Testis (tissue), 2 donors: ENCODE measurements at regions not wholly inside any gene's neighbourhood (a gene's known extent, or its start where the extent isn't known, plus 50 kb on each side); places are given as distances from the start of the nearest gene placed in this dataset.
A peak's percentile ranks its signal among the peaks of the same experiment; 100 is the strongest.

Experiments used
- DNase-seq: peaks from one replicate; pipeline ENCODE4 v3.0.0-alpha.2; 2019
- H3K27ac ChIP-seq, 2 donors: fragments of 200-600 bp; sonication (generic); one replicate each; pipeline ENCODE4 v1.5.1; 2019
- H3K27me3 ChIP-seq: fragments of 200-600 bp; sonication (generic); one replicate; pipeline ENCODE4 v1.5.1; 2019
- H3K36me3 ChIP-seq: fragments of 200-600 bp; sonication (generic); one replicate; pipeline ENCODE4 v1.5.1; 2017; ENCODE audit warnings: low read depth; ENCODE audit errors: missing control alignments
- H3K4me1 ChIP-seq: fragments of 200-600 bp; sonication (generic); one replicate; pipeline ENCODE4 v1.5.1; 2019
- H3K4me3 ChIP-seq, 2 donors: fragments of 200-600 bp; sonication (generic); one replicate each; pipeline ENCODE4 v1.5.1; 2017 to 2019
- H3K9me3 ChIP-seq: fragments of 200-600 bp; sonication (generic); one replicate; pipeline ENCODE4 v1.5.1; 2017
- POLR2A ChIP-seq: fragments of 450-650 bp; IDR thresholded peaks from one replicate; pipeline ENCODE4 v1.6.1; 2017; ENCODE audit warnings: antibody characterized with exemption, mild to moderate bottlenecking, moderate library complexity
- WGBS, 2 donors: methylation state at CpG; one replicate each; pipeline ENCODE4 v1.1.5; 2018; 5-methylcytosine and 5-hydroxymethylcytosine counted together
- intact Hi-C: fragments of 100-400 bp; cut with DNase I; formaldehyde crosslinking; loops from one replicate; pipeline ENCODE4 v1.15.1; 2023; ENCODE audit warnings: low total_unique reads
- TF ChIP-seq, protein P1 (sequence below), 3 experiments: fragments of 450-650 bp in 2 of 3; fragments of 200-600 bp in 1 of 3; sonication (generic) in 1 of 3; IDR thresholded peaks; one replicate each; pipeline ENCODE4 v1.5.1; 2016 to 2019; ENCODE audit warnings: antibody characterized with exemption in 3 of 3, mild to moderate bottlenecking in 2 of 3, moderate library complexity in 1 of 3

DNA sequence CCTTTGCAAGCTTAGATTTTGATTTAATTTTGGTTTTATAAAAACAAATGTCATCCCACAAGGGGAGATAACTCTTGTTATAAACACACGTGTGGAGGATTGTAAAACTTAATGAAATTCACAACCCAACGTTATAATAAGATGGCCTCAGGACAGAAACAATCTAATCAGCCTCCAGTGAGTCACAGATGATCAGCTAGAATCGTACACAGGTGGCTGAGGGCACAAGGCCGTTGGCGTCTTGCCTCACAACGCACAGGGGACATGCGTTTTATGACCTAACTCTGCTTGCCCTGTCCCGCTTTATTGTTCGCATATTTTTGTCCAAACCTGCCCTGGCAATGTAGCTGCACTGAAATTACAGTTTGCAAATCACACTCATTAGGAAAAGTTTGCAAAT lies 121.9 kb upstream of the PDZRN3 start:
- no peak for DNase-seq
- H3K27me3 ChIP-seq: no peaks in the 10 kb centered on the region
- no peak overlapping the region for H3K27ac ChIP-seq
- intact Hi-C loops: no loop called here
- TF ChIP-seq POLR2A: no peak
- TF ChIP-seq, protein P1, sequence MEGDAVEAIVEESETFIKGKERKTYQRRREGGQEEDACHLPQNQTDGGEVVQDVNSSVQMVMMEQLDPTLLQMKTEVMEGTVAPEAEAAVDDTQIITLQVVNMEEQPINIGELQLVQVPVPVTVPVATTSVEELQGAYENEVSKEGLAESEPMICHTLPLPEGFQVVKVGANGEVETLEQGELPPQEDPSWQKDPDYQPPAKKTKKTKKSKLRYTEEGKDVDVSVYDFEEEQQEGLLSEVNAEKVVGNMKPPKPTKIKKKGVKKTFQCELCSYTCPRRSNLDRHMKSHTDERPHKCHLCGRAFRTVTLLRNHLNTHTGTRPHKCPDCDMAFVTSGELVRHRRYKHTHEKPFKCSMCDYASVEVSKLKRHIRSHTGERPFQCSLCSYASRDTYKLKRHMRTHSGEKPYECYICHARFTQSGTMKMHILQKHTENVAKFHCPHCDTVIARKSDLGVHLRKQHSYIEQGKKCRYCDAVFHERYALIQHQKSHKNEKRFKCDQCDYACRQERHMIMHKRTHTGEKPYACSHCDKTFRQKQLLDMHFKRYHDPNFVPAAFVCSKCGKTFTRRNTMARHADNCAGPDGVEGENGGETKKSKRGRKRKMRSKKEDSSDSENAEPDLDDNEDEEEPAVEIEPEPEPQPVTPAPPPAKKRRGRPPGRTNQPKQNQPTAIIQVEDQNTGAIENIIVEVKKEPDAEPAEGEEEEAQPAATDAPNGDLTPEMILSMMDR (IDR thresholded peaks at IDR 0.05): no peak
- H3K36me3 ChIP-seq: no peaks in the 10 kb centered on the region
- 57 to 70% methylated on average over 9 of the region's 9 CpGs for WGBS, 2 donors
- peaks cover 4% of the 10 kb centered on the region for H3K4me1 ChIP-seq
- no peak overlapping the region for H3K4me3 ChIP-seq
- H3K9me3 ChIP-seq: no peaks in the 10 kb centered on the region

DNA sequence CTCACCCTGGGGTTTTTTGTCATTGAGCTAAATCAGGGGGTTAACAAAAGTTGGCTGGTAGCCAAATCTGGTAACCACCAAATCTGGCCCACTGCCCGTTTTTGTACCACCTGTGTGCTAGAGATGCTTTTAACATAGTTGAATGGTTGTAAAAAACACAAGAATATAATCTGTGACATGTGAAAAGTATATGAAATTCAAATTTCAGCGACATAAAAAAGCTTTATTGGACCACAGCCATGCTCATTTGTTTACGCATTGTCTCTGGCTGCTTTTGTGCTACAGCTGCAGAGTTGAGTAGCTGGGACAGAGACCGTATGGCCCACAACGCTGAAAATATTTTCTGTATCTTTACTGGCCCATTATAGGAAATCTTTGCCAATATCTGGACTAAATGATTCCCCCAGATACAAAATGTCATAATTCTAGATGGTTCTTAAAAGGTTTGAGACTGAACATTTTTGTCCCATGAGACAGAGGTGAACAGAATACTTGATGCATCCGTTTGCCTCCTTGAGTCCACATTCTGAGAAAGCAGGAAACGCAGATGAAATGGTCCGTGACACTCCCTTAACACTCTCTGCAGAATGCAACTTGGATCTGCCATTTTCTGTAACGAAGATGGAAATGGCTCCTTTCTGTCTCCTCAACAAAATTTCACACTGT lies 120.9 kb upstream of the PDZRN3 start:
- TF ChIP-seq POLR2A: no peak
- TF ChIP-seq, protein P1 (IDR thresholded peaks at IDR 0.05): no peak
- peaks cover 4% of the 10 kb centered on the region for H3K4me1 ChIP-seq
- peak; percentile 19 for DNase-seq
- H3K36me3 ChIP-seq: no peaks in the 10 kb centered on the region
- H3K27ac ChIP-seq: no peak overlapping the region
- no peaks in the 10 kb centered on the region for H3K27me3 ChIP-seq
- H3K4me3 ChIP-seq: no peak overlapping the region
- intact Hi-C loops: no loop called here
- WGBS, 2 donors: 51 to 54% methylated on average over 9 of the region's 9 CpGs
- no peaks in the 10 kb centered on the region for H3K9me3 ChIP-seq

DNA sequence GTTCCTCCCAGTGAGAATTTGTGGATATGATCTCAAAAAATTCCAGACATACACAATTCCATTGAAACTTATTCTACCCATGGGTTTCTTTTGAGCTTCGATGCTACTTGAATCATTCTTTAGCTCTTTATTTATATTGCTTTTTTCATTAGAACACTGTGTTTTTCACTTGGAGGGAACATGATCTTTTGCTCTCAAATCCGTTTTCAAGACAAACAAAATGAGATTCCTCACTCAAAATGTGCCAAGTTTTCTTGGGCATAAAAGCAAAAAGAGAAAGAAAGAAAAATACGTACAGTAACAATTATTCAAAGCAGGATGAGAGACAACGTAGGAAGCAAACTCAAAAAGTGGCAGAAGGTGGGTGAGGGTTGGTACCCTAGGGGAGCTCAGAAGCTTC lies 118.8 kb upstream of the PDZRN3 start:
- H3K27ac ChIP-seq: peak overlapping the region in 1 of 2 donors; percentile 37
- no peaks in the 10 kb centered on the region for H3K36me3 ChIP-seq
- H3K4me3 ChIP-seq: no peak overlapping the region
- no peak for DNase-seq
- WGBS, 2 donors: 45 to 52% methylated on average over 4 of the region's 4 CpGs
- H3K4me1 ChIP-seq: peaks cover 4% of the 10 kb centered on the region
- TF ChIP-seq, protein P1 (IDR thresholded peaks at IDR 0.05): no peak
- TF ChIP-seq POLR2A: no peak
- intact Hi-C loops: no loop called here
- no peaks in the 10 kb centered on the region for H3K27me3 ChIP-seq
- H3K9me3 ChIP-seq: no peaks in the 10 kb centered on the region

DNA sequence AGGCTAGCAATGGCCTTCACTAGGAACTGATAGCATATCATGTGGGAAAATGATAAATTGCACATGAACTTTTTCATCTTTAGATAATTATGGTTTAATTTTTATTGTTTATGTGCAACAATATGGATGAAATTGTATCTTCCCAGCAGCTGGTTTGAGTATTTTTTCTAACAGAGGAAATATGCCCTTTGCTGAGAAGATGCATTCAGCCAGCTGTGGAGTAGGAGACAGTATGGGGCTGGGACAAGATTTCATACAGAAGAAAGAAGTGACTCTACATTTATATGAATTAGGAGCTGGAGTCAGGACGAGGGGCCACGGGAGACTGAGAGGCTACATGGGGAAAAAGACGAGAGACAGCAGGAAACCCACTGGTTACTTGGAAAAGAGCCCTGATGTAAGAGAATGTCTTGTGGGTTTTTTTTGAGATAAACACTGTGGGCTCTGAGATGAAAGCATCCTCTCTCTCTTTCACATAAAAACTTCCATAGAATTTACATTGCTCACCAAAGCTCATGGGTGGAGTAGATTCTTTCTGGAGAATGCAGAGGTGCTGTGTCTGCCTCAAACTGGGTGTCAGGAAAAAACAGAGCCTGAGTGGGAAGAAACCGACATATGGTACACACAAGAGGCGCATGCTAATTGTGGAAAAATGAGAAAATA lies 115.2 kb upstream of the PDZRN3 start:
- Histone ChIP-seq H3K4me3 (no peak overlapping the region), H3K27ac (no peak overlapping the region), H3K4me1 (peaks cover 4% of the 10 kb centered on the region), H3K36me3 (no peaks in the 10 kb centered on the region), H3K27me3 (no peaks in the 10 kb centered on the region), H3K9me3 (no peaks in the 10 kb centered on the region)
- intact Hi-C loops: no loop called here
- WGBS, 2 donors: 68 to 75% methylated on average over 5 of the region's 5 CpGs
- DNase-seq: no peak
- no peak for TF ChIP-seq POLR2A
- TF ChIP-seq, protein P1 (IDR thresholded peaks at IDR 0.05): no peak

DNA sequence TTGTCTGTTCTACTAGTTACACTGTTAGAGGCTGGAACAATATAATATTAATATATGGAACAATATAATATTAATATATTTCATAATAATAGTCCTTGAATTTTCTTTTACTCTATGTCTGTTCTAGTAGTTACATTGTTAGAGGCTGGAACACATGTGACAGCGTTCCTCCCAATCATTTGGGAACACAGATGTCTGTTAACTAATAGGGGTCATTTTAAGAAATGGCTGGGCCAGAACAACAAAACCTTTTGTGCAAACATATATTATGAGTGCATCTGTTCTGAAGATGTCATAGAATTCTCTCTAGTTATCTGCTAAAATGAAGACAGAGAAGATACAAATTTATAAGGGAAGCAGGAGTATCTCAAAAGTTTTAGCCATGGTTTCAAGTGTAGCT lies 114.0 kb upstream of the PDZRN3 start:
- TF ChIP-seq, protein P1 (IDR thresholded peaks at IDR 0.05): no peak
- no peak for TF ChIP-seq POLR2A
- H3K36me3 ChIP-seq: no peaks in the 10 kb centered on the region
- 70 to 84% methylated on average over 1 of the region's 1 CpG for WGBS, 2 donors
- no peaks in the 10 kb centered on the region for H3K9me3 ChIP-seq
- H3K27me3 ChIP-seq: no peaks in the 10 kb centered on the region
- H3K4me3 ChIP-seq: no peak overlapping the region
- intact Hi-C loops: no loop called here
- H3K4me1 ChIP-seq: no peaks in the 10 kb centered on the region
- no peak overlapping the region for H3K27ac ChIP-seq
- DNase-seq: no peak
